IPS-NIHi7 (cell line): ENCODE measurements at regions not wholly inside any gene's neighbourhood (a gene's known extent, or its start where the extent isn't known, plus 50 kb on each side); places are given as distances from the start of the nearest gene placed in this dataset.
"Not testable (repeated sequence)": the region's sequence is repeated elsewhere in the genome, so short reads cannot be mapped to it uniquely, and the experiment has no call there.

Source experiments
- DNase-seq: peaks from one replicate; pipeline ENCODE4 v3.0.0; 2012; ENCODE audit warnings: mixed read lengths; ENCODE audit errors: extremely low spot score

DNA sequence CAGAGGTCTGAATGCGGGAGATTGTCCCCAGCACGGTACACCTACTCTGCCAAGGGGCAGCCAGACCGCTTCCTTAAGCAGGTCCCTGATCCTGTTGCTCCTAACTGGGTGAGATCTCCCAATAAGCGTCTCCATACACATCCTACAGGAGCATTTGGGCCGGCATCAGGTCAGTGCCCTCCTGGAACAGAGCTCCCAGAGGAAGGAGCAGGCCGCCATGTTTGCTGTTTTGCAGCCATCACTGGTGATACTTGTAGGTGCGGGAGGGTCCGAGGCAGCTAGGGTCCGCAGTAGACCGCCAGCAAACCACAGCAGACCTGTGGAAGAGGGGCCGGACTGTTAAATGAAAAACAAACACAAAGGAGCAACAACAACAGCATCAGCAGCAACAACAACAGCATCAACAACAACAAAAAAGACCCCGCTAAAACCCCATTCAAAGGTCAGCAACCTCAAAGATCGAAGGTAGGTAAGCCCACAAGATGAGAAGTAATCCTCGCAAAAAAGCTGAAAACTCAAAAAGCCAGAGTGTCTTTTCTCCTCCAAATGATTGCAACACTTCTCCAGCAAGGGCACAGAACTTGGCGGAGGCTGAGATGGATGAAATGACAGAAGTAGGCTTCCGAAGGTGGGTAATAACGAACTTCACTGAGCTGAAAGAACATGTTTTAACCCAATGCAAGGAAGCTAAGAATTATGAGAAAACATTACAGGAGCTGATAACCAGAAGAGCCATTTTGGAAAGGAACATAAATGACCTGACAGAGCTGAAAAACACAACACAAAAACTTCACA lies 79.0 kb upstream of the CDH7 start:
- DNase-seq = no peak

DNA sequence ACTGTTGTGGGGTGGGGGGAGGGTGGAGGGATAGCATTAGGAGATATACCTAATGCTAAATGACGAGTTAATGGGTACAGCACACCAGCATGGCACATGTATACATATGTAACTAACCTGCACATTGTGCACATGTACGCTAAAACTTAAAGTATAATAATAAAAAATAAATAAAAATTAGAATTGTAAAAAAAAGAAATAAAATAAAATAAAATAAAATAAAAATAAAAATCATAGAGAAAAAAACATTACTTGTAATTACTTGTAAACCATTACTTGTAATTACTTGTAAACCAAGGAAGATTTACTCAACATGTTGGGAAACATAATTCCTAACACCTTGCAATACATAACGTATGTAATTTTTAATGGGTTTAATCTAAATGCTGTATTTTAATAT lies 80.7 kb upstream of the CDH7 start:
- not testable (repeated sequence) for DNase-seq

DNA sequence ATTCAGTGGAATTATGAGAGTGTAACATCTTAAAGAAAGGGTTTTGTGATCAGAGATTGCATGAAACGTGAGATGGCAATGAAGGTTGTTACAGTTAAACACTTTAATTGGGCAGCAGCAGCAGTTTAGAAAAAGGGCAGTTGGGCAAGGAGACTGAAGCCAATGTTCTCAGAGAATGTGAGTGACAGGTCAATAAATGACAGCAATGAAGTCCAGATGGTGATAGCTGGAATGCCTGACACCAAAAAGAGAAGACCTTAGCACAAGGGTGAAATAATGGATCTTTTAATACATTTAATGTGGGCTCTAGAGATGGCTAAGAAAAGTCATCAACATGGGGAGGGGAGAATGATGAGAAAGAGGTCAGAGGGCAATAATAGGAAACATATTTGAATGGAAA lies 89.4 kb upstream of the CDH7 start:
- DNase-seq = no peak

DNA sequence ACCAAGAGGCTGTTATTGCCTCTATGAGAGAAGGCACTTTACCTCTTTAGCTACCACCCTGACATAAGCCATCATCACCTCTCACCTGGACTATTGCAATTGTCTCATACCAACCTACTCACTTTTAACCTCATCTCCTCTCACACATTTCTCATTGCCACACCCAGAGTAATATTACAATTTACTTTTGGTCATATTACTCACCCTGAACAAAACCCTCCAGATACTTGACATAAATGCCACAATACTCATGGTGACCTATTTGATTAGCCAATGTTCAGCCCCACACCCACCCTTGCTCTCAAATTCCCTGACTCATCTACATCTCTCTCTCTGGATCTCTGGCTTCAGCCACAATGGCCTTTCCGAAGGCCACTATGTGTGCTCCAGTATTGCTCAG lies 90.9 kb upstream of the CDH7 start:
- no peak for DNase-seq

DNA sequence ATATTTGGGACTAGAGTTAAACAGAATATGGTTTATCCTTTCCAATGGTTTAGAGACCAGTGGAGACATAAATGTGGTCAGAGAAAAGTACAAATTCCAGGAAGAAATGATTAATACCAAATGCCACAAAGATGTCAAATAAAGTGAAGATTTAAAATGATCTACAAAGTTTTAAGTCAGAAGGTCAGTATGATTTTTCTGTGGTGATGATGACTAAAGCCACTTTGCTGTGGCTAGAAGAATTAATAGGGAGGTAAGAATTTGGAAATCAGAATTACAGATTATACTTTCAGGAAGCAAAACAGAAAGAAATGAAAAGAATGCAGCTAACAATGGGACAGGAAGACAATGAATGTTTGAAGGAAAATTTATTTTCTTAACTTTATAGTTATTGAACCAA lies 91.5 kb upstream of the CDH7 start:
- no peak for DNase-seq

DNA sequence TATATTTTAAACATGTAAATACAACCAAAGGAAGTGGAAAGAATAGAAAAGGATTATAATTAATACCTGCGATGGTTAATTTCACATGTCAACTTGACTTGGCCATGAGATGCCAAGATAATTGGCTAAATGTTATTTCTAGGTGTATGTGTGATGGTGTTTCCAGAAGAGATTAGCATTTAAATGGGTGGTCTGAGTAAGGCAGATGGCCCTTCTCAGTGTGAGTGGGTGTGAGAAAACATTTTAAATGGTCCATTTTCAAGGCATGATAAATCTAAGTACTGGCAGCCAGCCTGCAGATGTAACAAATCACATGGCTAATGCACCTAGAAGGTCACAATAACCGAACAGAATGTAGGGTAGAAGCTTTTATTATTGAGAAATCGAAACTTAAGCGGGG lies 99.6 kb upstream of the CDH7 start:
- no peak for DNase-seq

DNA sequence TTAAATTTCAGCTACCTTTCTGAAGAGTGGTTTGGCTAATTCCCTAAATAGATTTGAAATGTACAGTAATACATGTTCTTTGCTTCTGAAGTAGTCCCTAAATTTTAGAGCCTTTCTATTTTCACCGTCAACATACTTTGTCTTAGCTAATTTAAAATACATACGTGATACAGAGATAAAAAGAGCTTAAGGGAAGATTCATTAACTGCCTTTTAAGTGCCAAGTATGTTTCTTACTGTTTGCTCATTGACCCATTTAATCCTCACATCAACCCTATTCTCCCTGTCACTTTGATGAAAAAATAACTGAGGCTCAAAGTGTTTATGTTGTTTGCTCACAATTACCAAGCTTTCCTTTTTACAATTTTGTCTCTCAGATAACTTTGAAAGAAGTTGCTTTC lies 118.6 kb upstream of the CDH7 start:
- DNase-seq = no peak

DNA sequence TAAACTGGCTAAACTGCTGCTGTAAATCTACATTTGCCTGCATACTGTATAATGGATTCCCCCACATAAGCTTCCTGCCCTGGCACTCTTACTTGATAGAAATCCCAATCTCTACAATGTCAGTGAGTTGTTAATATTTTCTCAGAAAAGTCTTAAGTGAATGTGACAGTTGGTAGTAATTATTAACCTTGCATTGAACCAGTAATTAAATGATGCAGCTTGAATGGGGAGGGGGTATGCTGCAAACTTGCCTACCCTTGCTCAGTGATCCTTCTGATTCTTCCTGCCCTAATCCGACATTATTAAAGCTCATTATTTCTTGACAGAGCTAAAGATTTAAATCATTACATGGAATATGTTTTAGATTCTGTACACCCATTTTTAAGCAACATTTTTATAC lies 119.0 kb upstream of the CDH7 start:
- DNase-seq = no peak

DNA sequence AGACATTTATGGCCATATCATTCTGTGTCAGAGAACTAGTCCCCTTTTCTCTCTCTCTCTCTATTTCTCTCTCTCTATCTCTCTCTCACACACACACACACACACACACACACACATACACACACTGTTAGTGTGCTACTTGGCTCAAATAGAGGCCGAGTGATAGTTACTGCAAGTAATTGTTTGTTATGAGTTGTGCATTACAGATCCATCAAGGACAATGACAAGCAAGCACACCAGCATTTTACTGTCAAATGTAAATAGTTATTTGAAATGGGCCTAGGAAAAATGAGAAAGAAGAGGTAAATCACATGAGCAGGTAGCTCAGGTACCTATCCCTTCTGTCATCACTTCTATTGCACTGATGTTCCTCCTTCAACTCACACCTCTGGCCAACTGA lies 122.4 kb upstream of the CDH7 start:
- DNase-seq = no peak

DNA sequence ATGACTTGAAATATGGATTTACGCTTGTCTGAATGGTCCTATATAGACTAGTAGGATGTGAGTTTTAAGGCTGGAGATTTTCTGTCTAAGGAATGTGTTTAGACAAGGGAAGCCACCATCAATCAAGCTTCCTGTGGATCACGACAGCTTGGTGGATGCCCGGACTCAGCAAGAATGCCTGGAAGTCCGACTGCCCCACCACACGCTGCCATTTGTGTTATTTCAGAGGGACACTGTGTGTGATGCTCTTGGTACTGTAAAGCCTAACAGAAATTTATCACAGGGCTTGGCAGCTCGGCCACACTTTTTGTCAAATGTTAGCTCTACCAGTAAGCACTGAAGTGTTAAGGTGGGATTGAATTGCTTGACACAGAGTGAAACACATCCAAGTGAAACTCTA lies 127.1 kb upstream of the CDH7 start:
- DNase-seq = no peak

DNA sequence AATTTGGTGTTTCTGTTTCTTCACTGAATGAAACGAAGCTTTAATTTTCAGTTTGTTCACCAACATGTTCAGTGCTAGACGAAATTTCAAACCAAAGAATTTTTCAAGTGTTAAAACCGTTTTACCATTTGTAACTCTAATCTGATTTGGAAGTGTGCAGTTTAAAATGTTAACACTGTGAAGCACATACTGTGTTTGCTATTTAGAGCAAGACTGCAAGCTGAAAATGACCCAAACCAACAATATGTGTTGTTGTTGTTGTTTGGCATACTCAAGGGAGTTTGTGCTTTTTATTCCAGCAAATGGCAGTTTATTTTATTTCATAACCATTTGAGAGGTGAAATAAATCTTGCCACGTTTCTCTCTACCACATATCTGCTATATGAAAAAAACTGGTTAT lies 128.4 kb upstream of the CDH7 start:
- no peak for DNase-seq

DNA sequence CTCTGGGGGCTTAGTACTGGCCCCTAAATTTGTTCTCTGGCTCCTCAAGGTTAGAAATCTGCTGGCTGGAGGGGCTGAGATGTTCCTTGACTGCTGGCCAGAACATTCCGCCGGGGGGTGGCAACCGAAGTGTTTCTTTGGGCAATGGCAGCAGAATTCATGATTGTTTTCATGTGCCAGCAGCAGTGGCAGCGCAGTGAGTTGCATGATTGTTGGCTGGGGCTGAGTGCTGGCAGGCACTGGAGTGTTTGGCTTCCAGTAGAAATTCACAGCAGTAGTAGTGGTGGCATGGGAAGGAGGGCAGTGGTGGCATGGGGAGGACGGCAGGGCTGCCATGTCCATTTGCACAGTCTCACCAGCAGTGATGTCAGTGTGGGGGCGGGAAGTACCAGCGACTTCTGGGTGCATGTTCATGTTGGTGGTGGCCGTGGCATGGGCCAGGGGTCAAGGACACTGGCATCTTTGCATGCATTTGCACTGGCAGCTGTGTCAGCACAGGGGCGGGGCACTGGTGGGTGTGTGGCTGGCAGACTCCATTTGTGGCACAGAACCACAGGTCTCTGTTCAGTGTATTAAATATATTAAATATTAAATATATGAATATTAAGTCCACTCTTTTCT lies 130.6 kb upstream of the CDH7 start:
- DNase-seq = no peak

DNA sequence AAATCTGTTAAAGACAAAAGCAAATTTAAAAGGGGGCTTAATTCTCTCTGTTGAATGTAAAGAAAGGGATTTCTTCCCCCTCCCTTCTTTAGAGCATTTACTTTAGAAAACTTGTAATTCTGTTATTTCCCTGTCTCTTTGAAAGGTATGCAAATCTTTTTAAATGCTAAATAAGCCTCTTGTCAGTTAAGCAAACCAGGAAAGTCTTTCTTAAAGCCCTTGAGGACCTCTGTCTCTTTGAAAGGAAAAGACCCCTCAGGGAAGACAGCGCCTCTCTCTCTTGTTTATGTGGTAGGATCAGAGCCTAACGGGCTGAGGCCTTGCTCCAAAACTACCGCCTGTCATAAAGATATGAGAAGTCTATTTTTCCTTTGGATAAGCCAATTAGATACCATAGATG lies 139.9 kb upstream of the CDH7 start:
- DNase-seq = peak; percentile 21

DNA sequence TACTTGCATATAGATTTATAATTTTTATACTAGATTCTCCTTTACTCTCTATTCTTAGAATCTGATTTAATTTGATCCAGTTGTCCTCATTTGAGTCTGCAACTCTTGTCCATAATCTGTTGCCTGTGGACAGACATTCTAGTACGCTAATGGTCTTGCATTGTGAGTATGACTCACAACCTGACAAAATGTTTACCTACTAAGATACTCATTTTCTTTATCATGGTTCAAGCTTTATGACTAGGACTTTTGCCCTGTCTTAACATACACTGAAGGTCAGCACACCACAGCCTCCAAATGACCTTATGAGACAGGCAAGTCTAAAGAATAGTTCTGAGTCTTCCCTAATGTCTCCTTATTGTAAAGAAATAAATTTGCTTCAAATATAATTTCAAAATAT lies 142.3 kb upstream of the CDH7 start:
- DNase-seq = no peak

DNA sequence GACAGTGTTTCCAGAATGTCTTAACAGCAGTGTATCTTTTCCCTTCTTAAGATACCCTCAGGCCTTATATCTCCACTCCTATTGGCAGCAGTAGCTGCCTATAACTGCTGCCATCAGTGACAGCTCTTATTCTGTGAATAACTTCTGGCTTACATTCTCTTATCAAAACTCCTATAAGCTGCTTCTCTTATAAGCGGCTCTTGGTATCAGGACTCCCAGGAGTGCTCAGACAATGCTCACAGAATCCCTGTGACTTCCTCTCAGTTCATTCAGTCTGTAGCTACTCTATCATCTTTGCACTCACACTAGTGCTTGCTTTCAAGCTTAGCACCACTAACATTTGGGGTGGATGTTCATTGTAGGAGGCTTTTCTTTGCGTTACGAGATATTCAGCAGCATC lies 143.7 kb upstream of the CDH7 start:
- no peak for DNase-seq

DNA sequence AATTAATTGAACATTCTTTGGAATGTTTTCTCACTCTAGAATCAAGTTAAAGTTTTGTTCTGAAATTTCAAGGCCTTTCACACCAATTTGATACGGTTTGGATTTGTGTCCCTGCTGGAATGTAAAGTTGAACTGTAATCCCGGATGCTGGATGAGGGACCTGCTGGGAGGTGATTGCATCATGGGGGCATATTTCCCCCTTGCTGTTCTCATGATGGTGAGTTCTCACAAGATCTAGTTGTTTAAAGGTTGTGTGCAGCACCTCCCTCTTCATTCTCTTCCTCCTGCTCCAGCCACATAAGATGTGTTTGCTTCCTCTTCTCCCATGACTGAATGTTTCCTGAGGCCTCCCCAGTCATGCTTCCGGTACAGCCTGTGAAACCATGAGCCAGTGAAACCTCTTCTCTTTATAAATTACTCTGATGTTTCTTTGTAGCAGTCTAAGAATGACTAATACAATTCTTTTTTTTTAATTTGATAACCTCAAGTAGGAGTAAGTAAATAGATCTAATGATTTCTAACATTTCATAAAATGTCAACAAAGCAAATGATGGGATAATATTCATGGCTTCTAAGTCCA lies 144.2 kb upstream of the CDH7 start:
- no peak for DNase-seq

DNA sequence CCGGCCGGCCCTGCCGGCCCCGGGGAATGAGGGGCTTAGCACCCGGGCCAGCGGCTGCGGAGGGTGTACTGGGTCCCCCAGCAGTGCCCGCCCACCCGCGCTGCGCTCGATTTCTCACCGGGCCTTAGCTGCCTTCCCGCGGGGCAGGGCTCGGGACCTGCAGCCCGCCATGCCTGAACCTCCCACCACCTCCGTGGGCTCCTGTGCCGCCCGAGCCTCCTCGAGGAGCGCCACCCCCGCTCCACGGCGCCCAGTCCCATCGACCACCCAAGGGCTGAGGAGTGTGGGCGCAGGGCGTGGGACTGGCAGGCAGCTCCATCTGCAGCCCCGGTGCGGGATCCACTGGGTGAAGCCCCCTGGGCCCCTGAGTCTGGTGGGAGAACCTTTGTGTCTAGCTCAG lies 145.5 kb upstream of the CDH7 start:
- not testable (repeated sequence) for DNase-seq

DNA sequence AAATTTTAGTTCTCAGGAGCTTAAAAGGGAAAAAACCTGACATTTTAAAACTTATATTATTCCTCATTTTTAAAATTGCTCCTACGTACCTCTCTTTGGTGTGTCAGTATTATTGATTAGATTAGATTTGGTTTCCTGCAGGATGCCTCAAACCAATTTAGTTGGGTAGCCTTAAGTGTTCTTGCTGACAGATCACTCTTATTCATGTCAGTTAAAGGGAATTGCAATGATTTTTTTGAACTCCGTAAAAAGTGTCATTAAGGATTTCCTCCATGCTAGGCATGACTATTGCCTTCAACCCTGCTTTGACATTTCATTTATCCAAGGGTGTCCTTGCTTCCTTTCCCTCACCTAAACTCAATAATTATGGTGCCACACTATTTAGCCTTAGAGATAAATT lies 149.0 kb upstream of the CDH7 start:
- DNase-seq = no peak

DNA sequence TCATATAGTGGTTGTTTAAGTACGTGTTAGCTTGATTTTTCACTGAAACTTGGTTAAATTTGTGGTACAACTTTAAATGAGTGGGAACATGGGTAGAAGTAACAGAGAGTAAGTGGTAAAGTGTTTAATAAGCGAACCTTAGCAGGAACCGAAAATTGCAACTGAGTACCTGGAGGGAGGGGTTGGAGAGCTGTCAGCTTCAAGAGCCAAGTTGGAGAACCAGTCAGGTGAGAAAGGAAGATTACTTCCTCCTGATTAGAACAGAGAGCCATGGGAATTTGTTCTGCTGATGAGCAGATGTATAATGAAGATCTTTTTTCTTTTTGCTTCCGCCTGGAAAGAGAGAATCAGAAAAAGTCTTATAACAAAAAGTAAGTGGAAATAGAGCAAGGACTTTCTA lies 158.4 kb upstream of the CDH7 start:
- peak; percentile 11 for DNase-seq

DNA sequence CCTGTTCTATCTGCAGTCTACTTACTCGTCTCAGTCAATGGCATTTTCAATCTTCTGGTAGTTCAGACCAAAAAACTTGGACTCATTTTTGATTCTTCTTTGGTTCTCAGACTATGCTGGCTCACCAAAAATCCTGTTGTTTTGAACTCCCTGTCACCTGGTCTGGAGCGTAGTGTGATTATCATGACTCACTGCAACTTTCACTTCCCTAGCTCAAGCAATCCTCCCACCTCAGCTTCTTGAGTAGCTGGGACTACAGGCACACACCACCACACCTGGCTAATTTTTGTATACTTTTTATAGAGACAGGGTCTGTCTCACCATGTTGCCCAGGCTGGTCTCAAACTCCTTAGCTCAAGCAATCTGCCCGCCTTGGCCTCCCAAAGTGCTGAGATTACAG lies 163.3 kb upstream of the CDH7 start:
- no peak for DNase-seq

DNA sequence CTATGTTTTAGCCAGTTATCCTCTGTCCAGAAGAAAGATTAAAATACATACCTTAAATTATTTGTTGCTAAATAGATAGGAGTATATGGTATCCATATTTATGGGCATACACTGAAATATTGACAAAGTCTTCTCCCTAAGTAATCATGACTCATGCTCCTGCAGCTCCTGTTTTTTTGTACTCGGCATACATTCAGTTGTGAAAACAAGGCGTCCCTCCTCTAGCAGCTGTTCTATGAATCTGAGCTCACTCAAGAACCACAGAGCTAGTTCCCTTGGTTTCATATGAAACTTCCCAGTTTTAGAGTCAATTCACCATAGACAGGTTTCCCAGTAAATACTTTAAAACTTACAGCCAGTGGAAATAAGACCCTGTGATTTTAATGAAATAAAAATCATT lies 168.7 kb upstream of the CDH7 start:
- not testable (repeated sequence) for DNase-seq

DNA sequence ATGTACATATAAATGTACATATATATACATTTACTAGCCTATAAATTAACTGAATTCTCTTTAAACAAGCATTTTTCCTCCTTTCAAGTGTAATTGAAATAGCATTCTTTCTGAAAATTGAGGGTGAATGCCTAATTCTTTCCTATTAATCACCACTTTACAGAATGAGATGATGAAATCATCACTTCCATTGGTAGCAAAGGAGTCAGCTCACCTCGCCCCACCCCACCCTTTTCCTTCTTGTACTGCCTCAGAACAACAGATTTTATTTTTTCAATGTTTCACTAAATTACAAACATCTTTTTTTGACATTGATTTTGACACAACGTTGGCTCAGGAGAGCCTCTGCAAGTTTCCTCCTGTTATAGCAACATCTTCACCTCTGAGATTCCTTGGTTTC lies 181.9 kb upstream of the CDH7 start:
- no peak for DNase-seq

DNA sequence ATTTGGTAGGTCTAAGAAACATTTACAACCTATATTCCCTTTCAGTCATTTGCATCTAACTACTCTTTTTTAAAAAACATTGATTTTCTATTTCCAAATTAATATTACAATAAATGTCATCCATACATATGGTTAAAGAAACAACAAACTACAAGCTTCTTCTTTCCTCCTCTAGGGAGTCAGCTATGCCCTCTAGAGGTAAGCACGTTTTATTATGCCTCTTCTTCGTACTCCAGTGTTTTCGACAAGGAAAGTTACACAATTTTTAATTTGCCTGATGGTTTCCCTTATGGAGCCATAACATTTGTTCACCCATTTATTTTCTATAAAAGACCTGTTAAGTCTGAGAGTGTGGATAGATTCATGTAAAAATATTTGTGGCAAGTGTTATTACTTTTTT lies 183.4 kb upstream of the CDH7 start:
- peak; percentile 20 for DNase-seq
